ENCODE measurements at regions not wholly inside any gene's neighbourhood (a gene's known extent, or its start where the extent isn't known, plus 50 kb on each side); places are given as distances from the start of the nearest gene placed in this dataset.

DNA sequence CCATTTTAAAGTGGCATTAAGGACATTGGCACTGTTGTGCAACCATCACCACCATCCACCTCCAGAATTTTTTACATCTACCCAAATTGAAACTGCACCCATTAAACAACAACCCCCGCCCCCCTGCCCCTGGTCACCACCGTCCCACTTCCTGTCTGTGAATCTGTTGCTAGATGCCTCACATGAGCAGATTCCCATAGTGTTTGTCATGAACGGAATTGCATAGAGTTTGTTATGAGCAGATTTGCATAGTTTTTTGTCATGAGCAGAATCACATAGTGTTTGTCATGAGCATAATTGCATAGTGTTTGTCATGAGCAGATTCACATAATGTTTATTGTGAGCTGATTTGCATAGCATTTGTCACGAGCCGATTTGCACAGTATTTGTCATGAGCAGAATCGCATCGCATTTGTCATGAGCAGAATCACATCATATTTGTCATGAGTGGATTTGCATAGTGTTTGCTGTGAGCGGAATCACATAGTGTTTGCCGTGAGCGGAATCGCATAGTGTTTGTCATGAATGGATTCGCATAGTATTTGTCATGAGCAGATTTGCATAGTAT lies 54.0 kb upstream of the GTF3A start:
- DNase-seq, result no peak

DNA sequence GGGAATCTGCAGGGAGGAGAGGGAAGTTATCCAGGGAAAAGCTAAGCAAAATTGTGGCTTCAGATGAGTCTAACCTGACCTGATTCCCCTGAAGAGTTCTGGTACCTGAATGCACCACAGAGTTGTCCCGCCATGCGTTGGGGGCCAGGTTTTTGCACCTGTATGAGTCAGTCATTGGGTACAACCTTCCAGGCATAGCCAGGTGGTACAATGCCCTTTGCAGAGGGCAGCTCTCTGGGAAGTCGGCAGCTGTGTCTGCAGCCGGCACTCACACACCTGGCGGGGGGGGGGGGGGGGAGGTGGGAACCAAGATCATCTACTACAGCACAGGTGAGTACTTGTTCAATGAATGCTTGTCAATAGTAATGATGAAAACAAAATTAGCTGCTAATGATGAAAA lies 52.5 kb upstream of the GTF3A start:
- DNase-seq, result no peak

DNA sequence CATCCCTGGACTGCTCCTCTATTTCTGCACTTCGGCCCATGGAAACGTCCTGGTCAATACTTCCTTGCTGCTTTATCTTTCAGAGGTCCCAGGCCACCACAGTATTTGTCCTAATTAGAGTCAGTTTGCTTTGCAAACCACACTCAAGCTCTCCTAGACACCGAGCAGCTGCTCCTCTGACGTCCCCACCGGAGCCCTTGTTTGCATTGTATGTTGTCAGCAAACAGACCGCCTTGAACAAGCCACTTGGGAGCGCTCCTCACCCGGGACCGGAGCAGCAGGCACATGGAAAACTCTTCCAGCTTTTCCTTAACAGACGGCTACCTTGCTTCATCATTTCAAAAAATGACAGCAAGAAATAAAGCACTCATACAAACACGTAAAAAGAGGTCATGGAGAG lies 51.5 kb upstream of the GTF3A start:
- no peak for DNase-seq

DNA sequence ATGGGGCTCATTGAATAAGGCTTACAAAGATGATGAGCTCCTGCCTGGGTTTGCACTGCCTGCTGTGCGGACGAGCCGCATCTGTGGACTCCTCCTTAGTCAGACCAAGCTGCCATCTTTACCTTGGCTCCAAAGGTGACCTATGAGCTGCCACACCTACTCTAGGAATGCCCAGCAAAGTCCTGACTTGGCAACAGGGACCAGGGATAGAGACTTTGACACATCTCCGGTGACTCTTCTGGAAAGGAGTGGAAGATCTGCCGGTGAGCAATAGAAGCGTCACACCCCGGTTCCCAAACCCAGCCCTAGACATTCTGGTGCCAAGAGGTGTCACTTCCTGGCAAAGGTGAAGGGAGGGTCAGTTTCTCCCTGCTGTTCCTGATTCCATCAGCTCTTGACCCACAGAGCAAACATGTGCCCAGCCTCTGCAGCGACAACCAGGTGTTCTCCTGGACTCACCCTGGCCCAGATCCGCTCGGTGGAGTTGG lies 50.2 kb upstream of the GTF3A start:
- no peak for DNase-seq

All from activated T-cell treated with anti-CD3 and anti-CD28 coated beads, Interleukin-2, amount 50 U/mL, for 48 hours (primary cell).